ENCODE measurements at regions not wholly inside any gene's neighbourhood (a gene's known extent, or its start where the extent isn't known, plus 50 kb on each side); places are given as distances from the start of the nearest gene placed in this dataset.

DNA sequence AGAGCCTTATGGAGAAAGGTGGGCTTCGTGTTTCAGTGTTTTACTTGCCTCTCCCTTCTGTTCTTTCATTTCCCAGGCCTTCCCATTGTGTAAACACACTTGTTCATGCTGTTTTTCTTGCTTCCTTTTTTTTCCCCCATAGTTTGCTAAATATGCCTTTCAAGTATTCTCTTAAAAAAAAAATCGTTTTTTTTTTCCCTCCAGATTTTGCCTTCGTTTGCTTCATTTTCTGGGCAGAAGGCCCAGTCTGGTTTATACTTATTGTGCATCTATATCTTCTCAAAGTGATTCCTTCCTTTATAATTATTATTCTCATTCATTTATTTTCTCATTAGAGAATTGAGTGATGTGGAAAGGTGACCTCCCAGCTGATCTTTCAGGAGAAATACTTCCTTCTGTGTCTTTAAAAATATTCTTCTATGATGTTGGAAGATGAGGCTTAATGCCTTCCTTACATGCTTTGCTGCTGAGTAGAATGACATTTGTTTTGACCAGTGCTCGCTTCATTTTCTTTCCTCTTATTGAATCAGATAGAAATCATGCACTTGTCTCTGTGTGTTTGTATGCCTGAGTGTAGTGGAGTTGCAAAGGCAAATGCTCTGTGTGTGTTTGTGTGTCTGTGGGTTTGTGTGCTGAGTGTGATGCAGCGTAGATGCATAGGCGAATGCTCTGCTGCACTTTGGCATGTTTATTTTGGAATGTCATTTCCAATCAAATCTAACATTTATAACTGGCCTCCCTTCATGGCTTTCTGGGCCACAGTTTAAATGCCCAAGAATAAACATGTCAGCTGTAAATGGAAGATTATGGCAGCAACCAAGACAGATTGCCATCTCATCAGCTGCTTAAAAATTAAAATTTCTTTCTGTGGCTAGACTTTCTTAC, 591.4 kb downstream of the FGF9 start:
- no peaks in the 10 kb centered on the region for H3K36me3 ChIP-seq (ENCODE audit: control insufficient read depth in 2 of 2, insufficient read depth in 2 of 2, low read length in 1 of 2)
- 69% methylated on average over 6 of the region's 6 CpGs for WGBS
- H3K27ac ChIP-seq (ENCODE audit: low read depth in 1 of 2, low read length in 1 of 2), result no peak overlapping the region
- no peaks in the 10 kb centered on the region for H3K4me1 ChIP-seq (ENCODE audit: control insufficient read depth in 2 of 2, insufficient read depth in 2 of 2, low read length in 2 of 2)
- no peak overlapping the region for H3K4me3 ChIP-seq (ENCODE audit: low read length in 2 of 2)
- H3K9me3 ChIP-seq (ENCODE audit: control insufficient read depth in 2 of 2, insufficient read depth in 1 of 2, low read length in 1 of 2), result no peaks in the 10 kb centered on the region
- no peak for DNase-seq (ENCODE audit: low read depth in 6 of 9, low spot score in 9 of 9)
- no peaks in the 10 kb centered on the region for H3K27me3 ChIP-seq (ENCODE audit: control insufficient read depth in 2 of 2, insufficient read depth in 1 of 2, low read length in 1 of 2)

DNA sequence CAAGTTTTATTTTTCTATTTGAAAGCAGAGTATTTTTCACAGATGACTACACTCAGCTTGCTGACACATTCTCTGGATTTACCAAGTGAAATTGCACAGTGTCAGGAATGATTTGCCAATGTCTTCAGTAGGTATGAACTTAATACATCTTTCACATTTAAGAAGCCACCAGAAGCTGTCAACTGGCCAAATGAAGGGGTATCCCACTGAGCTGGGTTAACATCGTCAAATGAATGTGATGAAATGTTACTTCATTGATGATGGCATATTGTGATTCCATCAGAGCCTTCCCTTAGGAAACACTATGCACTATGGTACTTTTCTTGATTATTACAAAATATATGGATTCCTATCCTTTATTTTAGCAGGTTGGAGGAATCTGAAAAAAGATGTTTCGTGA, 592.3 kb downstream of the FGF9 start:
- Histone ChIP-seq H3K9me3 (ENCODE audit: control insufficient read depth in 2 of 2, insufficient read depth in 1 of 2, low read length in 1 of 2) (no peaks in the 10 kb centered on the region), H3K27ac (ENCODE audit: low read depth in 1 of 2, low read length in 1 of 2) (no peak overlapping the region), H3K4me1 (ENCODE audit: control insufficient read depth in 2 of 2, insufficient read depth in 2 of 2, low read length in 2 of 2) (no peaks in the 10 kb centered on the region), H3K4me3 (ENCODE audit: low read length in 2 of 2) (no peak overlapping the region), H3K27me3 (ENCODE audit: control insufficient read depth in 2 of 2, insufficient read depth in 1 of 2, low read length in 1 of 2) (no peaks in the 10 kb centered on the region), H3K36me3 (ENCODE audit: control insufficient read depth in 2 of 2, insufficient read depth in 2 of 2, low read length in 1 of 2) (no peaks in the 10 kb centered on the region)
- 94% methylated on average over 2 of the region's 2 CpGs for WGBS
- DNase-seq (ENCODE audit: low read depth in 6 of 9, low spot score in 9 of 9), result no peak

DNA sequence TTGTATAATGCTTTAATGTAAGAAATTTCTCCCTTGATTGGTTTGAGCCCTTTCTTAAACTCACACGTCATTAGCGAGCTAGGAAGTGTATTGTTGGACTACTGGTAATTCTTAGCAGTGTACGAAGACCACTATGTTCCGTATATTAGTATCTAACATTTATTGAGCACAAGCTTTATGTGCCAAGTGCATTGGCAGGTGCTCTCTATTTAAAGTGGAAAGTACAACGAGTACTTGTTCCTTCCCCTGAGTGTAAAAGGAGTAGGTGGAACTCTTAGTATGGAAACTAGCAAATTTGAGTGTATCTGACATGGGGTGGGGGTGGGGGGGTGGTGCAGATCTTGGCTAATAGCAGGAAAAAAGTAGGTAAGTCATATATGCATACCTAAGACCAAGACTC, 594.7 kb downstream of the FGF9 start:
- no peak for DNase-seq (ENCODE audit: low read depth in 6 of 9, low spot score in 9 of 9)
- no peaks in the 10 kb centered on the region for H3K4me1 ChIP-seq (ENCODE audit: control insufficient read depth in 2 of 2, insufficient read depth in 2 of 2, low read length in 2 of 2)
- no peak overlapping the region for H3K4me3 ChIP-seq (ENCODE audit: low read length in 2 of 2)
- no peaks in the 10 kb centered on the region for H3K36me3 ChIP-seq (ENCODE audit: control insufficient read depth in 2 of 2, insufficient read depth in 2 of 2, low read length in 1 of 2)
- no peaks in the 10 kb centered on the region for H3K27me3 ChIP-seq (ENCODE audit: control insufficient read depth in 2 of 2, insufficient read depth in 1 of 2, low read length in 1 of 2)
- 93% methylated on average over 5 of the region's 5 CpGs for WGBS
- no peaks in the 10 kb centered on the region for H3K9me3 ChIP-seq (ENCODE audit: control insufficient read depth in 2 of 2, insufficient read depth in 1 of 2, low read length in 1 of 2)
- no peak overlapping the region for H3K27ac ChIP-seq (ENCODE audit: low read depth in 1 of 2, low read length in 1 of 2)

DNA sequence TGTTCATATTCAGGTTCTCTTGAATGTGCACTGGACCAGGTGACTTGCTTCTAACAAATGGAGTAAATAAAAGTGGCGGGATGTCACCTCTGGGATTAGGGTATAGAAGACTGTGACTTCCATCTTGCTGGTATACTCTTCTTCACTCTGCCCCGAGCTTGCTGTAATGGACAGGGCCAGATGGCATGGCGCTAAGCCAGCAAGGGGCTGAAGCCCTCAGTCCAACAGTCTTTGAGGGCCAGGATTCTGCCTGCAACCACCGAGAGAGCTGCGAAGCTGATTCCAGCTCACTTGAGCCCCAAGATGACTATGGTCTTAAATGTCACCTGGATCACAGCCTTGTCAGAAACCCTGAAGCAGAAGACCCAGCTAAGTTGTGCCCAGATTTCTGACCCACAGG, 600.0 kb downstream of the FGF9 start:
- H3K9me3 ChIP-seq (ENCODE audit: control insufficient read depth in 2 of 2, insufficient read depth in 1 of 2, low read length in 1 of 2), result no peaks in the 10 kb centered on the region
- no peak overlapping the region for H3K4me3 ChIP-seq (ENCODE audit: low read length in 2 of 2)
- DNase-seq (ENCODE audit: low read depth in 6 of 9, low spot score in 9 of 9), result no peak
- H3K27me3 ChIP-seq (ENCODE audit: control insufficient read depth in 2 of 2, insufficient read depth in 1 of 2, low read length in 1 of 2), result no peaks in the 10 kb centered on the region
- H3K36me3 ChIP-seq (ENCODE audit: control insufficient read depth in 2 of 2, insufficient read depth in 2 of 2, low read length in 1 of 2), result no peaks in the 10 kb centered on the region
- H3K4me1 ChIP-seq (ENCODE audit: control insufficient read depth in 2 of 2, insufficient read depth in 2 of 2, low read length in 2 of 2), result no peaks in the 10 kb centered on the region
- 95% methylated on average over 5 of the region's 5 CpGs for WGBS
- no peak overlapping the region for H3K27ac ChIP-seq (ENCODE audit: low read depth in 1 of 2, low read length in 1 of 2)

DNA sequence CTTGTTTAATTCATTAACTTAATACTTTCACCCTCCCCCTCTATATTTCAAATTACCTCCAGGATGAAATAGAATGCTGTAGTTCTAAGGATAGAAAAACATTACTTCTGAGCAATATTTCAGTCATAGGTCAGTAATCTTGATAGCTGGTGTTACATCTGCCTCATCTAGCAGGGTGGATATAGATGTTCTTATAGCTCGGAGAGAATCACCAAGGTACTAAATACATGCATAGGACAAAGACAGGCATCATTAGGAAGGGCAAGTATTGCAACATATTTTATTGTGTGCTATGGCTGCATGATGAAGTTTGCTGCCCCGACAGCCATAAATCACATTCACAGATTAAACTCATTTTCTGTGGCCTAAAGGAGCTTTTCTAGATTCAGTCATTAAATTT, 601.0 kb downstream of the FGF9 start:
- H3K36me3 ChIP-seq (ENCODE audit: control insufficient read depth in 2 of 2, insufficient read depth in 2 of 2, low read length in 1 of 2), result no peaks in the 10 kb centered on the region
- H3K4me3 ChIP-seq (ENCODE audit: low read length in 2 of 2), result no peak overlapping the region
- no peak overlapping the region for H3K27ac ChIP-seq (ENCODE audit: low read depth in 1 of 2, low read length in 1 of 2)
- no peaks in the 10 kb centered on the region for H3K4me1 ChIP-seq (ENCODE audit: control insufficient read depth in 2 of 2, insufficient read depth in 2 of 2, low read length in 2 of 2)
- no peak for DNase-seq (ENCODE audit: low read depth in 6 of 9, low spot score in 9 of 9)
- no peaks in the 10 kb centered on the region for H3K9me3 ChIP-seq (ENCODE audit: control insufficient read depth in 2 of 2, insufficient read depth in 1 of 2, low read length in 1 of 2)
- H3K27me3 ChIP-seq (ENCODE audit: control insufficient read depth in 2 of 2, insufficient read depth in 1 of 2, low read length in 1 of 2), result no peaks in the 10 kb centered on the region
- 88% methylated on average over 2 of the region's 2 CpGs for WGBS

DNA sequence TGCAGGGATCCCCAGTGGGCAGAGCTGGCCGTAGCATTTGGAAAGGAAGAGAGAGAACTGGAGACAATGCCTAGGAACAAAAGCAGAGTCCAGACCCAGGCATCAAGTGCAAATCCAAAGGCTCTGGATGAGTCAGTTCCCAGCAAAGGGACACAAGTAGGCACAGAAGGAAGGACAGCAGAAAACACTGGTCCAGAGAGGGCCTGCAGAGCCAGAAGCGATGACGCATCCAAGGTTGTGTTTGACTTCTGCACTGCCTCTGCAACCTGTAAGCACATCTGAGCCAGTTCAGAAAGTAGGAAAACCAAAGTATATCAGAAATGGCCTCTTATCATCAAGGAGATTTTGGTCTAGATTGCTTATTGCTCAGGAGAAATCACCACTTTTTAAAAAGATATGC, 604.5 kb downstream of the FGF9 start:
- no peaks in the 10 kb centered on the region for H3K4me1 ChIP-seq (ENCODE audit: control insufficient read depth in 2 of 2, insufficient read depth in 2 of 2, low read length in 2 of 2)
- no peak overlapping the region for H3K27ac ChIP-seq (ENCODE audit: low read depth in 1 of 2, low read length in 1 of 2)
- WGBS, result 94% methylated on average over 3 of the region's 3 CpGs
- no peaks in the 10 kb centered on the region for H3K27me3 ChIP-seq (ENCODE audit: control insufficient read depth in 2 of 2, insufficient read depth in 1 of 2, low read length in 1 of 2)
- DNase-seq (ENCODE audit: low read depth in 6 of 9, low spot score in 9 of 9), result no peak
- H3K9me3 ChIP-seq (ENCODE audit: control insufficient read depth in 2 of 2, insufficient read depth in 1 of 2, low read length in 1 of 2), result no peaks in the 10 kb centered on the region
- H3K4me3 ChIP-seq (ENCODE audit: low read length in 2 of 2), result no peak overlapping the region
- no peaks in the 10 kb centered on the region for H3K36me3 ChIP-seq (ENCODE audit: control insufficient read depth in 2 of 2, insufficient read depth in 2 of 2, low read length in 1 of 2)

DNA sequence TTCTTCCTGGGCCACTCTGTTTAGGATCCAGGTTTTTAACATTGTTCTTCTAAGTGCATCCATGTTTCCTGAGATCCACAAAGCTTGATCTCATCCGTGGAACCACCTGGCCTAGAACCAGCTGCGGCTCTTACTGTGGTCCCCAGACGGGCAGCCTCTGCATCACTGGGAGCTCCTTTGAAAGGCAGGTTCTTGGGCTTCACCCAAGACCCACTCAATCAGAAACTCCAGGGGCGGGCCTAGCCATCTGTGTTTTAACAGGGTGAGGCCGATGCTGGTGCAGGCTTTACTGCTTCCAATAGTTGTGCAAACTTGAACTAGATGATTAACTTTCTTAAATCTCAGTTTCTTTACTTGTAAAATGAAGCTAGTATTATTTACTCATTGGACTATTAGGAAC, 605.7 kb downstream of the FGF9 start:
- Histone ChIP-seq H3K4me1 (ENCODE audit: control insufficient read depth in 2 of 2, insufficient read depth in 2 of 2, low read length in 2 of 2) (no peaks in the 10 kb centered on the region), H3K36me3 (ENCODE audit: control insufficient read depth in 2 of 2, insufficient read depth in 2 of 2, low read length in 1 of 2) (no peaks in the 10 kb centered on the region), H3K27me3 (ENCODE audit: control insufficient read depth in 2 of 2, insufficient read depth in 1 of 2, low read length in 1 of 2) (no peaks in the 10 kb centered on the region), H3K4me3 (ENCODE audit: low read length in 2 of 2) (no peak overlapping the region), H3K9me3 (ENCODE audit: control insufficient read depth in 2 of 2, insufficient read depth in 1 of 2, low read length in 1 of 2) (no peaks in the 10 kb centered on the region), H3K27ac (ENCODE audit: low read depth in 1 of 2, low read length in 1 of 2) (no peak overlapping the region)
- DNase-seq (ENCODE audit: low read depth in 6 of 9, low spot score in 9 of 9), result no peak
- 88% methylated on average over 5 of the region's 5 CpGs for WGBS

DNA sequence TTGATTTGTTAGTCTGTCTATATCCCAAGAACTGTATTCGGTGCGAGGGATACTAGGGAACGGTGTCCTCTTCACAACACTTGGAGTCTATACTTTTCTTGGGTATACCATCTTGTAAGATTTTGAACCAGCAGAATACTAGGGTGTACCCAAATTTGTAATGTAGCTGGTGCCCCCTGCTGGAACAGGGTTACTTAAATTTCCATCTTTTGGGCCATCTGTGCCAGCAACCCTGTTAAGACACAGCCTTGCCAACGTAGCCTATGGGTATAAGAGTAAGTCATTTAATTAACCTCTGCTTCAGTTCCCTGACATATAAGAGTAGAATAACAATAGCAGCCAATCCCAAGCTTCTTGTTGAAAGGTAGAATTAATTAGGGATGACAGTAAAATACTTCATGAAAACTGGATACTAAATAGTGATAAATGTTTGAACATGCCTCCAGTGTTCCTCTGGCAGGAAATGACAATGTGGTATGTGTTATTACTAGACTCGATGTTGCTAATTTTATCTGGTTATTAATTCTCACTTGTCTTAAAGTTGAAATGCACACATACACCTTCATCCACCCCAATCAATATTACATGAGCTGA, 607.6 kb downstream of the FGF9 start:
- 59% methylated on average over 5 of the region's 5 CpGs for whole genome bisulfite sequencing
- H3K9me3 ChIP-seq (ENCODE audit: control insufficient read depth in 2 of 2, insufficient read depth in 1 of 2, low read length in 1 of 2), result no peaks in the 10 kb centered on the region
- H3K27ac ChIP-seq (ENCODE audit: low read depth in 1 of 2, low read length in 1 of 2), result no peak overlapping the region
- no peaks in the 10 kb centered on the region for H3K36me3 ChIP-seq (ENCODE audit: control insufficient read depth in 2 of 2, insufficient read depth in 2 of 2, low read length in 1 of 2)
- no peaks in the 10 kb centered on the region for H3K4me1 ChIP-seq (ENCODE audit: control insufficient read depth in 2 of 2, insufficient read depth in 2 of 2, low read length in 2 of 2)
- no peak overlapping the region for H3K4me3 ChIP-seq (ENCODE audit: low read length in 2 of 2)
- no peaks in the 10 kb centered on the region for H3K27me3 ChIP-seq (ENCODE audit: control insufficient read depth in 2 of 2, insufficient read depth in 1 of 2, low read length in 1 of 2)
- peak in 5 of 9 donors; percentile 0 to 21 (median 5) for DNase-seq (ENCODE audit: low read depth in 6 of 9, low spot score in 9 of 9)

DNA sequence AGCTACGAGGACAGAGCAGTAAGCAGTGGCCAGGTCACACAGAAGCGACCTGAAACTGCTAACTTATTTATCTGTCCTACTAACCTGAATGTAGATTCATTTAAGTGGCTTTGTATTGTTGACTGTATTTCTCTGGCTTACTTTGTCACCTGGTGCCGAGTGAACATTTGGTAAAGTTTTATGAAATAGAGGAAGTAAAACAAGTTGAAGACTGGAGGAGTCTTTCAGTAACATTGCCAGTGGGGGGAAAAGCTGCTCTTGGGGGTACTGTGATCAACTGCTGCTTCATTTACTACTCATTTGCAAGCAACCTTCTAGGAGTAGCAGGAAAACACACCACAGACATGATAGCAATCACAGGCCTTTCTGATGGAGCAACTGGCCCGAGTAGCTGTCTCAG, 615.0 kb downstream of the FGF9 start:
- H3K4me1 ChIP-seq (ENCODE audit: control insufficient read depth in 2 of 2, insufficient read depth in 2 of 2, low read length in 2 of 2), result no peaks in the 10 kb centered on the region
- no peaks in the 10 kb centered on the region for H3K27me3 ChIP-seq (ENCODE audit: control insufficient read depth in 2 of 2, insufficient read depth in 1 of 2, low read length in 1 of 2)
- no peaks in the 10 kb centered on the region for H3K36me3 ChIP-seq (ENCODE audit: control insufficient read depth in 2 of 2, insufficient read depth in 2 of 2, low read length in 1 of 2)
- H3K9me3 ChIP-seq (ENCODE audit: control insufficient read depth in 2 of 2, insufficient read depth in 1 of 2, low read length in 1 of 2), result no peaks in the 10 kb centered on the region
- no peak overlapping the region for H3K4me3 ChIP-seq (ENCODE audit: low read length in 2 of 2)
- WGBS, result 85% methylated on average over 4 of the region's 4 CpGs
- DNase-seq (ENCODE audit: low read depth in 6 of 9, low spot score in 9 of 9), result no peak
- no peak overlapping the region for H3K27ac ChIP-seq (ENCODE audit: low read depth in 1 of 2, low read length in 1 of 2)
